ENCODE measurements at regions not wholly inside any gene's neighbourhood (a gene's known extent, or its start where the extent isn't known, plus 50 kb on each side); places are given as distances from the start of the nearest gene placed in this dataset.

- H2AFZ ChIP-seq (ENCODE audit: low read length), result no peak overlapping the region
- no peaks in the 10 kb centered on the region for H3K79me2 ChIP-seq (ENCODE audit: insufficient read depth, low read length)
- H4K20me1 ChIP-seq (ENCODE audit: insufficient read depth, low read length), result no peaks in the 10 kb centered on the region
- no peaks in the 10 kb centered on the region for H3K4me1 ChIP-seq (ENCODE audit: insufficient read depth, low read length)
- TF ChIP-seq CTCF (IDR thresholded peaks at IDR 0.05; ENCODE audit: extremely low read depth, low read depth, low read length), result no peak
- H3K36me3 ChIP-seq (ENCODE audit: insufficient read depth, low read length), result no peaks in the 10 kb centered on the region
- no peaks in the 10 kb centered on the region for H3K9me3 ChIP-seq (ENCODE audit: low read depth, low read length)
- no peaks in the 10 kb centered on the region for H3K27me3 ChIP-seq (ENCODE audit: insufficient read depth, low read length)
- no peak overlapping the region for H3K4me3 ChIP-seq (ENCODE audit: insufficient read depth, low read length)
- H3K27ac ChIP-seq (ENCODE audit: low read depth, low read length), result no peak overlapping the region
- no peak for DNase-seq (ENCODE audit: insufficient read length, low spot score, missing footprints)
- H3K4me2 ChIP-seq (ENCODE audit: insufficient read depth, low read length), result no peak overlapping the region
Measured at GRCh38 chr7:54390565-54390964, 151.6 kb upstream of the VSTM2A start.

- Histone ChIP-seq H3K9me3 (ENCODE audit: low read depth, low read length) (no peaks in the 10 kb centered on the region), H3K4me2 (ENCODE audit: insufficient read depth, low read length) (no peak overlapping the region), H3K27ac (ENCODE audit: low read depth, low read length) (no peak overlapping the region), H3K4me3 (ENCODE audit: insufficient read depth, low read length) (no peak overlapping the region), H3K27me3 (ENCODE audit: insufficient read depth, low read length) (no peaks in the 10 kb centered on the region), H3K79me2 (ENCODE audit: insufficient read depth, low read length) (no peaks in the 10 kb centered on the region), H4K20me1 (ENCODE audit: insufficient read depth, low read length) (no peaks in the 10 kb centered on the region), H3K36me3 (ENCODE audit: insufficient read depth, low read length) (no peaks in the 10 kb centered on the region), H3K4me1 (ENCODE audit: insufficient read depth, low read length) (no peaks in the 10 kb centered on the region), H2AFZ (ENCODE audit: low read length) (no peak overlapping the region)
- DNase-seq (ENCODE audit: insufficient read length, low spot score, missing footprints), result no peak
- no peak for TF ChIP-seq CTCF (IDR thresholded peaks at IDR 0.05; ENCODE audit: extremely low read depth, low read depth, low read length)
Measured at GRCh38 chr7:54392935-54393334, 149.2 kb upstream of the VSTM2A start.

- no peaks in the 10 kb centered on the region for H4K20me1 ChIP-seq (ENCODE audit: insufficient read depth, low read length)
- H3K27me3 ChIP-seq (ENCODE audit: insufficient read depth, low read length), result no peaks in the 10 kb centered on the region
- no peak overlapping the region for H3K4me2 ChIP-seq (ENCODE audit: insufficient read depth, low read length)
- H3K4me3 ChIP-seq (ENCODE audit: insufficient read depth, low read length), result no peak overlapping the region
- H3K4me1 ChIP-seq (ENCODE audit: insufficient read depth, low read length), result no peaks in the 10 kb centered on the region
- no peaks in the 10 kb centered on the region for H3K36me3 ChIP-seq (ENCODE audit: insufficient read depth, low read length)
- no peak overlapping the region for H2AFZ ChIP-seq (ENCODE audit: low read length)
- TF ChIP-seq CTCF (IDR thresholded peaks at IDR 0.05; ENCODE audit: extremely low read depth, low read depth, low read length), result no peak
- H3K27ac ChIP-seq (ENCODE audit: low read depth, low read length), result no peak overlapping the region
- no peak for DNase-seq (ENCODE audit: insufficient read length, low spot score, missing footprints)
- H3K9me3 ChIP-seq (ENCODE audit: low read depth, low read length), result no peaks in the 10 kb centered on the region
- H3K79me2 ChIP-seq (ENCODE audit: insufficient read depth, low read length), result no peaks in the 10 kb centered on the region
Measured at GRCh38 chr7:54394834-54395233, 147.3 kb upstream of the VSTM2A start.

GRCh38 chr7:54397836-54398612 is 144.2 kb upstream of the VSTM2A start:
- no peak for TF ChIP-seq CTCF (IDR thresholded peaks at IDR 0.05; ENCODE audit: extremely low read depth, low read depth, low read length)
- no peaks in the 10 kb centered on the region for H3K4me1 ChIP-seq (ENCODE audit: insufficient read depth, low read length)
- H2AFZ ChIP-seq (ENCODE audit: low read length), result no peak overlapping the region
- no peak for DNase-seq (ENCODE audit: insufficient read length, low spot score, missing footprints)
- no peak overlapping the region for H3K27ac ChIP-seq (ENCODE audit: low read depth, low read length)
- H3K4me3 ChIP-seq (ENCODE audit: insufficient read depth, low read length), result no peak overlapping the region
- no peaks in the 10 kb centered on the region for H3K79me2 ChIP-seq (ENCODE audit: insufficient read depth, low read length)
- H3K27me3 ChIP-seq (ENCODE audit: insufficient read depth, low read length), result no peaks in the 10 kb centered on the region
- no peaks in the 10 kb centered on the region for H4K20me1 ChIP-seq (ENCODE audit: insufficient read depth, low read length)
- H3K9me3 ChIP-seq (ENCODE audit: low read depth, low read length), result peaks cover 2% of the 10 kb centered on the region
- no peak overlapping the region for H3K4me2 ChIP-seq (ENCODE audit: insufficient read depth, low read length)
- no peaks in the 10 kb centered on the region for H3K36me3 ChIP-seq (ENCODE audit: insufficient read depth, low read length)
